GM18517 (cell line): ENCODE measurements at regions not wholly inside any gene's neighbourhood (a gene's known extent, or its start where the extent isn't known, plus 50 kb on each side); places are given as distances from the start of the nearest gene placed in this dataset.
"Not testable (repeated sequence)": the region's sequence is repeated elsewhere in the genome, so short reads cannot be mapped to it uniquely, and the experiment has no call there.

Source experiments
- ATAC-seq: cut with Tn5 transposase; IDR thresholded peaks from one replicate; pipeline ENCODE4 v1.9.1; 2021; ENCODE audit warnings: mild to moderate bottlenecking, moderate library complexity; ENCODE audit not compliant: unreplicated experiment

- ATAC-seq, result no peak
These were observed 296.6 kb downstream of the MED10 start for GRCh38 chr5:6081727-6082210.

- ATAC-seq, result no peak
These were observed 297.2 kb downstream of the MED10 start for GRCh38 chr5:6080930-6081726.

- no peak for ATAC-seq
These were observed 297.9 kb downstream of the MED10 start for GRCh38 chr5:6080436-6080835.

- no peak for ATAC-seq
These were observed 299.5 kb downstream of the MED10 start for GRCh38 chr5:6078881-6079280.

GRCh38 chr5:6076341-6077239 lies 301.8 kb downstream of the MED10 start:
- no peak for ATAC-seq

- not testable (repeated sequence) for ATAC-seq
These were observed 305.9 kb downstream of the MED10 start for GRCh38 chr5:6072488-6072887.

- ATAC-seq, result no peak
These were observed 308.7 kb downstream of the MED10 start for GRCh38 chr5:6069496-6070185.

DNA sequence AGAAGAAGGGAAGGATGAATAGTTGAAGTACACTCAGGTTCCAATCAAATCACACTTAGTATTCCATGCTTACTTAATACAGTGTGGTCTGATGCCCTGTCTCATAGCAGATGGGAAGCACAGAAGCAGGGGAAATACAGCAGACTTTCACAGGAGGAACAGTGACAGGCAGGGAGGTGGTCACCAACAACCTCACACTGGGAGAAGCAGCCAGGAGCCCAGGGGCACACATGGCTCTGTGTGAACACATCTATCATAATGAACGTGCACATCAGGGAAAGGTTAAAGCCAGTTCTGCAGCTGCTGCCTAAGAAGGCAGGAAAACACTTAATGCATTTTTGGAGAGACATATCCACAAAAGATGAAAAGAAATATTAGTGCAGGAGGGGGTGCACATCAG lies 312.3 kb downstream of the MED10 start:
- no peak for ATAC-seq

DNA sequence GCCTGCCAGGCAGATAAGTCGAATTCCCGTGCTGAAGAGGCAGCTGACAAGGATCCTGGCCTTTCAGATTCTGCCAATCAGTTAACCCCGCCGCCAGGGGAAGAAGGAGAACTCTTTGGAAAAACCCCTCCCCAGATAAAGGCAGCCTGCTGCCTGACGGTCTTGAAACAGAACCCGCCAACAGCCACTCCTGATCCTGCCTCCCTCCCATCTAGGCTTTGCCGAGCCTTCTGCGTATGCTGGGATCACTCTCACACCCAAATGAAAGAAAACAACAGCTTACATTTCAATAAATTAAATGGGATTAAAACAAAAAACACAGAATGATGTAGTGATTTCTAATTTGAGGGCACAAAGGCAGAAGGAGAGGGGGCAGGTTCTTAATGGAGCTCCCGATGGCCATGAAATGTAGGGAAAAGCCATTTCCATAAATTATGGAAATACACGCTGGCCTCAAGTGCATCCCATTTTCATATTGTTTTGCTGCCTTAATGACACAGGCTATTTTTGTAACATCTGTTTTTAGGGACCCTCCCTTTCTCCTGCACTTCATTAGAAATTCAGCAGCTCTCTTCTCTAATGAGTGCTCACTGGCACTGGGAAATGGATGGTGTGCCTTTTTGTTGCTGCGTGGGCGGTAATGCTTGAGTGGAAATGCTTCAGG lies 319.1 kb downstream of the MED10 start:
- ATAC-seq, result no peak

DNA sequence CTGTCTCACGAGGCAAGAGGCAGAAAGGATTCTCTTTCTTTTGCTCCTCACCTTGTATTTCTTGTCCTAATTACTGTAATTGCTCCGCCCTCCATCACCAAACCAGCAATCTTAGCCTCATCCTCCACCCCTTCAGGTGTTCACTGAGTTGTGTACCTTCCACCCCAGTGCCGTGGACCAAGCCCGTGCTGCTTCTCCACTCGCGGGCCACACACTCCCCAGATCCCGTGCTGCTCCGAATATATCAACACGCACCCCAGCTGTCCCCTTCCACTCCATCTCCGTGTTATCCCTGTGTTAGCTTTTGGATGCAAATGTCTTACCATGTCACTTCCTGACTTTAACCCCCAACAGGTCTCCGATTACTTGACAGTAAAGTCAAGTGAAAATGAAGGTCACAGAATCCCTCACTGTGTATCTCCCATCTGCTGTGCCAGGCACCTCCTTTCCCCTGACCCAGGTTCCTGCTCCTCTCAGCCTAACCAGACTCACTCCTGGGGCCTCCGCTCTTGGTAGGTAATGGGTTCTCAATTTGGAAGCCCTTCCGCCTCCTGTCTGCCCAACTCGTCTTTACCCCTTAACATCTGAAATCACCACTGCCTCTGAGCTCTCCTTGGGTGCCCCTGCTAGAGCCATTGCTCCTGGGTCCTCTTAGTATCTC lies 320.2 kb downstream of the MED10 start:
- no peak for ATAC-seq

GRCh38 chr5:6056280-6056679 lies 322.1 kb downstream of the MED10 start:
- no peak for ATAC-seq

GRCh38 chr5:6049662-6050061 lies 328.7 kb downstream of the MED10 start:
- ATAC-seq, result no peak

DNA sequence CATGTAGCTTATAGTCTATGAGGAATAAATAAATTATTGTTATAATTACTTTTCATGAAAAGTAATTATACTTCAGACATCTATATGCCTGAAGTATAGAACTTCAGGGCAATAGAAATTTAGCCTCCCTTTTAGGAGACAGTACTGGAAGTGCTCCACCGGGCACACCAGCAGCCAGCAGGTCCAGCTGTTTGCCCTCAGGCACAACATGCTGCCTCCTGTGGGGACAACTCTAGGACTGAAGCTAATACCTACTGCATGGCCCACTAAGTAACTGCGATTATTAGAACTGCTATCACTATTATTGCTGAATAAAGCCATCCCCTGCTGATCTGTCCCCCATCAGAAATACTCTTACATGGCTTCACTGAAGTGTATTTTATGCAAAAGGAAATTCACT lies 329.6 kb downstream of the MED10 start:
- no peak for ATAC-seq

DNA sequence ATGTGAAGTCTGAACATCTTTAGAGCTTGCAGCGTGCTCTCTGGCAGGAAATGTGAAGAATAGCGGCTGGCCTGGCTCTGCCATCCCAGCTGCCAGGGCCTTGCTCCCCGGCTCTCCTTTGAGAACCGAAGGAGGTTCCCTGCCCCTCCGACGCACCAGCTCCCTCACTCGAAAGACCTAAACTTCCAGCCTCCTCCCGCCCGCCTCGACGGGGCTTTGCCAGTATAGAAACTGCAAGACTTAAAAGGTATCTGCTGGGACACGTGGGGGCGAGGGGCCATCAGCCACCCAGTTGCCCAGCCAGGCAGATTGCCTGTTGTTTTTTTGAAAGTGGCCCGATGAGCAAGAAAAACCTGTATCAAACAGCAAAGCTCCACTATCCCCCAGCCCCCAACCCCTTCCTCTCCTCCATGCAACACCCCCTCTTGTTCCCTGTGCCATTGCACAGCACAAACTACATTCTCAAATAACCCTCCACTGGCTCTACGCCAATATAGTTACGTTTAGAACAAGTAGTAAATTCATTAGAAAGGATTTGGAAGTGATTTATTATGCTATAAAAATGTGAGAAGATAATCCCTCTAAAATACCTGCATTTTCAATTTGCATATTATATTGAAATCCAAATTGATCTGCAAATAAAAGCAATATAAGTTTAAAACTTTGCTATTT lies 331.9 kb downstream of the MED10 start:
- no peak for ATAC-seq

DNA sequence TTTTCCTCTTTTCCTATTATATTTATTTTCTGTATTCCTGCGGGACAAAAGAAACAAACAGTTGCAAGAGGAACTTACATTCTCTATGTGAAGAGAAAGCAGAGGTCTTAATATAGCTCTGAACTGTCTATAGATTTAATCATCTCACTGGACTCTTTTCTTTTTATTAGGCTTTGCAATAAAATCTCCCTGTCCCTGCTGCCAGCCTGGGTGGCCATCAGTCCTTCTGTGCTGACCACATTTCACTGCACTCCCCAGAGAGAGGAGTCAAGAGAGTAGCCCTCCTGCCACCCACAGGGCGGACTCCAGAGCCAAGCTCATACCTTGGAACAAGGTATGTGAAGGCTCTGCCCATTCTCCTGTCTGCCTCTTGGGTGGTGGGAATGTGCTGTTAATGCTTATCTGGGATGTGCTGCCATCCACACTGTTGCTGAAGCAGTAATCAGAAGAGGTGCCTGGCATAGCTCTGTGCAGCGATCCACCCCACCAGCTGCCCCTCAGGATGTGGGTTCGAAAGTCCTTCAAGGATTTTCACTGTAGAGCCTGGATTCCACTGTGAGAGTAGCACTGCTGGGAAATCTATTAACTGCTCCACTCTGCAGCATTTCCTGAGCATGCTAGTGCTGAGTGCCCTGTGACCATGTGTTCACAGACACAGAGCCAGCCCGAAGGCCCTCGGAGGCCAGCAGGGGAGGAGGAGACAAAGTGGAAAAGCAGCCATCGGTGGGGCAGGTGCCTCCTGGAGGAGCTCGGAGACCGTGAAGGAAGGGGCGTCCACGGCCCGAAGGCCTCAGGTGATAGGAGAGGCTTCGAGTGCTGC lies 334.6 kb downstream of the MED10 start:
- ATAC-seq, result no peak

- ATAC-seq, result no peak
These were observed 336.3 kb downstream of the MED10 start for GRCh38 chr5:6041977-6042550.

- ATAC-seq, result no peak
These were observed 339.2 kb downstream of the MED10 start for GRCh38 chr5:6039111-6039510.

DNA sequence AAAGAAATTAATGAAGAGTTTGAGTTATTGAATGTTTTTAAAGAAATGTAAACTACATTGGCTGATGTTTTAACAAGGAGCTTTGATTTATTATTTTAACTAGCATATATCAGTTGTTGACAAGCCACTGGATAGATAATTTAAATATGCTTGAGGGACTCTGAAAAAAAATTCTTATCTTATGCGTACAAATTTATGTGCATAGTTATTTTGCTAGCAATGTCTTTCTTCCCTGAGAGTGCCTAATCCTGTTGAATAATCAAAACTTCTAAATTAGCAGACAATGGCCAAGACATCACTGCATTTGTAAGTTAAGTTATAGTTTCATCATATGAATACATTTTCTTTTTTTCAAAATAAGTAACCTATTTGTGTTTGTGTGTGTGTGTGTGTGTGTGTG lies 342.3 kb downstream of the MED10 start:
- ATAC-seq, result no peak
